Tibial artery (tissue), 4 donors: ENCODE measurements at regions not wholly inside any gene's neighbourhood (a gene's known extent, or its start where the extent isn't known, plus 50 kb on each side); places are given as distances from the start of the nearest gene placed in this dataset.

Experiments used
- DNase-seq, 2 donors: peaks; one replicate each; pipeline ENCODE4 v3.0.0-alpha.2; 2019
- H3K27ac ChIP-seq, 2 donors: fragments of 200-600 bp; sonication (generic) in 1 of 2; 1 replicate in 1 of 2; 2 replicates in 1 of 2; pipeline ENCODE4 v1.5.1; 2018 to 2019; ENCODE audit warnings: mild to moderate bottlenecking in 1 of 2
- H3K27me3 ChIP-seq, 2 donors: fragments of 200-600 bp; sonication (generic) in 1 of 2; one replicate each; pipeline versions ENCODE4 v1.5.1 to v1.6.0; 2016 to 2019
- H3K36me3 ChIP-seq, 3 donors: fragments of 200-600 bp; sonication (generic) in 2 of 3; one replicate each; pipeline ENCODE4 v1.5.1; 2016 to 2019; ENCODE audit warnings: mild to moderate bottlenecking in 2 of 3
- H3K4me1 ChIP-seq, 4 donors: fragments of 200-600 bp; sonication (generic) in 2 of 4; 1 replicate in 3 of 4; 2 replicates in 1 of 4; pipeline ENCODE4 v1.5.1; 2016 to 2019
- H3K4me3 ChIP-seq, 2 donors: fragments of 200-600 bp; sonication (generic) in 1 of 2; 1 replicate in 1 of 2; 2 replicates in 1 of 2; pipeline ENCODE4 v1.5.1; 2018 to 2019; ENCODE audit warnings: mild to moderate bottlenecking in 2 of 2
- H3K9me3 ChIP-seq, 3 donors: fragments of 200-600 bp; sonication (generic) in 1 of 3; one replicate each; pipeline ENCODE4 v1.5.1; 2016 to 2019
- intact Hi-C: fragments of 100-400 bp; cut with DNase I; formaldehyde crosslinking; loops from one replicate; pipeline ENCODE4 v1.15.0; 2023; ENCODE audit warnings: low total_unique reads
- TF ChIP-seq, protein P1 (sequence below), 2 experiments: fragments of 200-600 bp in 1 of 2; fragments of 450-650 bp in 1 of 2; IDR thresholded peaks; one replicate each; pipeline ENCODE4 v1.5.1; 2017 to 2019; ENCODE audit warnings: antibody characterized with exemption in 2 of 2, mild to moderate bottlenecking in 1 of 2, moderate library complexity in 1 of 2

DNA sequence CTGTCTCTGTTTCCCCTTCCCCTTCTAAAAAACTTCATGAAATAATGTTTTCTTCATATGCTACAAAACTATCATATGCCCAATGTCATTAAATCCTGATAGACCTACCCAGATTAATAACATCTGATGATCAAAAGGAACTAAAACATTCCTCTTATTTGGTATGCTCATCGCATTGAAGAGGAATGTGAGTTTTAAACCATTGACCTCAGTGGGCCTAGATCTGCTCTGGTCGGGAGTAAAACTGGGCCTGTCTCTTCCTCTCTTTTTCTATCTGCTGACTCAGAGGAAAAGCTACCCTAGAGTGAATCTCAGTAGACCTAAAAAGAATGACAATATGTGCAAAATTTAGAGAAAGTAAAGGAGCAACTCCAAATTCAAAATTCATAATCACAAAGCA is 275.8 kb downstream of the SATB1 start:
- no peaks in the 10 kb centered on the region for H3K9me3 ChIP-seq
- H3K27me3 ChIP-seq, result no peaks in the 10 kb centered on the region
- no peaks in the 10 kb centered on the region for H3K4me1 ChIP-seq
- H3K36me3 ChIP-seq, result no peaks in the 10 kb centered on the region
- intact Hi-C loops, result no loop called here
- DNase-seq, result no peak
- TF ChIP-seq, protein P1, sequence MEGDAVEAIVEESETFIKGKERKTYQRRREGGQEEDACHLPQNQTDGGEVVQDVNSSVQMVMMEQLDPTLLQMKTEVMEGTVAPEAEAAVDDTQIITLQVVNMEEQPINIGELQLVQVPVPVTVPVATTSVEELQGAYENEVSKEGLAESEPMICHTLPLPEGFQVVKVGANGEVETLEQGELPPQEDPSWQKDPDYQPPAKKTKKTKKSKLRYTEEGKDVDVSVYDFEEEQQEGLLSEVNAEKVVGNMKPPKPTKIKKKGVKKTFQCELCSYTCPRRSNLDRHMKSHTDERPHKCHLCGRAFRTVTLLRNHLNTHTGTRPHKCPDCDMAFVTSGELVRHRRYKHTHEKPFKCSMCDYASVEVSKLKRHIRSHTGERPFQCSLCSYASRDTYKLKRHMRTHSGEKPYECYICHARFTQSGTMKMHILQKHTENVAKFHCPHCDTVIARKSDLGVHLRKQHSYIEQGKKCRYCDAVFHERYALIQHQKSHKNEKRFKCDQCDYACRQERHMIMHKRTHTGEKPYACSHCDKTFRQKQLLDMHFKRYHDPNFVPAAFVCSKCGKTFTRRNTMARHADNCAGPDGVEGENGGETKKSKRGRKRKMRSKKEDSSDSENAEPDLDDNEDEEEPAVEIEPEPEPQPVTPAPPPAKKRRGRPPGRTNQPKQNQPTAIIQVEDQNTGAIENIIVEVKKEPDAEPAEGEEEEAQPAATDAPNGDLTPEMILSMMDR (IDR thresholded peaks at IDR 0.05), result no peak
- H3K27ac ChIP-seq, result no peak overlapping the region
- H3K4me3 ChIP-seq, result no peak overlapping the region

DNA sequence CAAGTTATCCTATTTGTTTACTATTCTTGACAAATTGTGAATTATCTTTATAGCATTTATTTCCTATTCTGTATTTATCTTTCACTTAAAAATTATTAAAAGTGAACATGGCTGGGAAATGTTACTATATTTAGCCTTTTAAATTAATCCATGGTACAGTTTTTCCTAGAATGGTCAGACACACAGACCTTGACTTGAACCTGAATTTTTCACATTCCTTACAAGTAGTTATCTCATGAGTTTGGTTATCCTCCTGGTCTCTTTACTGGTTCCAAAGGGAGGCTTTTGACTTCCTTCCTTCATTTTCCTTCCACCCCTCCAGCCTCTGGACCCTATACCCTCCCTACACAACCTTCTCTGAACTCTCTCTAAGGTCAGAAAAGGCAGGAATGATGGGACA is 280.6 kb downstream of the SATB1 start:
- Histone ChIP-seq H3K27me3 (no peaks in the 10 kb centered on the region), H3K4me1 (no peaks in the 10 kb centered on the region), H3K36me3 (no peaks in the 10 kb centered on the region), H3K27ac (no peak overlapping the region), H3K9me3 (no peaks in the 10 kb centered on the region), H3K4me3 (no peak overlapping the region)
- no peak for DNase-seq
- TF ChIP-seq, protein P1 (IDR thresholded peaks at IDR 0.05), result no peak
- intact Hi-C loops, result no loop called here

DNA sequence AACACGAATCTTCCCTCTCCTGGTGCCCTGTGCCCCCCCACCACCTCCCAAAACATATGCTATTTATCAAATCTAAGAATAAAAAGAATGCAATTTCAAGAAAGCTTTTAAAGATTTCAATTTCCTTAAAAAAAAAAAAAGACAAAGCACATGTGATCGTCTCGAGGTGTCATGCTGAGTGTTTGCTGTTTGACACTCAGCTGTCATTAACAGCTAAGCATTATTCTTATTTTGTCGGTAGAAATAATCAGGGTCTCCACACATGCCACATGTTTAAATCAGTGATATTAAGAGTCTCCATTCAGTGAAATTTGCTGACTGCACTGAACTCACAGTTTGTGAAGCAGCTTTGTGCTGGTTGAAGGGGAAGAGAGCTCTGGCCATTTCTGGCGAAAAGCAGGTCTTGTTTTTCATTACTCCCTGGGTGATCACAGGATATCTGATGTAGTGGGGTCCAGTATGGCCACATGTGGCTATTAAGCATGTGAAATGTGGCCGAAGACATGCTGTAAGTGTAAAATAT is 281.8 kb downstream of the SATB1 start:
- H3K36me3 ChIP-seq, result no peaks in the 10 kb centered on the region
- no peaks in the 10 kb centered on the region for H3K4me1 ChIP-seq
- no peak overlapping the region for H3K27ac ChIP-seq
- intact Hi-C loops, result no loop called here
- H3K27me3 ChIP-seq, result no peaks in the 10 kb centered on the region
- TF ChIP-seq, protein P1 (IDR thresholded peaks at IDR 0.05), result no peak
- DNase-seq, result no peak
- H3K4me3 ChIP-seq, result no peak overlapping the region
- H3K9me3 ChIP-seq, result no peaks in the 10 kb centered on the region

DNA sequence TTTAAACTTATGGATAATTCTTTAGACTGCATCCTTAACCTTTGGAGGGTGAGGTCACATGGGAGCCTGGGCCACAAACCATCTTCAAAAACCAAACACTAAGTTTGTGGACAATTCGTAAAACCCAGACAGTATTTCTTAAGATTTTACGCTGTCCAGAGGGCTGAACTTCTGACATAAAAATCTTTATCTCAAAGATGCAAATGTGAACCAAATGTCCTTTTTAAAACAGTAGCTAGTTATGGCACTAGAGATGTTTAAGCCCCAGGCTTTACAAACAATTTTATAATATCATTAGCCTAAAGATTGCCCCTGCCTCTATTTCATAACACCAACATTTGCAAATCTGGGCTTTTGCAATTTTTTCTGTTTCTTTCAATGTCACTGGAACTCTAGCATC is 287.2 kb downstream of the SATB1 start:
- H3K27ac ChIP-seq, result no peak overlapping the region
- intact Hi-C loops, result no loop called here
- H3K9me3 ChIP-seq, result no peaks in the 10 kb centered on the region
- no peak for DNase-seq
- TF ChIP-seq, protein P1 (IDR thresholded peaks at IDR 0.05), result no peak
- no peak overlapping the region for H3K4me3 ChIP-seq
- no peaks in the 10 kb centered on the region for H3K27me3 ChIP-seq
- no peaks in the 10 kb centered on the region for H3K4me1 ChIP-seq
- H3K36me3 ChIP-seq, result no peaks in the 10 kb centered on the region

DNA sequence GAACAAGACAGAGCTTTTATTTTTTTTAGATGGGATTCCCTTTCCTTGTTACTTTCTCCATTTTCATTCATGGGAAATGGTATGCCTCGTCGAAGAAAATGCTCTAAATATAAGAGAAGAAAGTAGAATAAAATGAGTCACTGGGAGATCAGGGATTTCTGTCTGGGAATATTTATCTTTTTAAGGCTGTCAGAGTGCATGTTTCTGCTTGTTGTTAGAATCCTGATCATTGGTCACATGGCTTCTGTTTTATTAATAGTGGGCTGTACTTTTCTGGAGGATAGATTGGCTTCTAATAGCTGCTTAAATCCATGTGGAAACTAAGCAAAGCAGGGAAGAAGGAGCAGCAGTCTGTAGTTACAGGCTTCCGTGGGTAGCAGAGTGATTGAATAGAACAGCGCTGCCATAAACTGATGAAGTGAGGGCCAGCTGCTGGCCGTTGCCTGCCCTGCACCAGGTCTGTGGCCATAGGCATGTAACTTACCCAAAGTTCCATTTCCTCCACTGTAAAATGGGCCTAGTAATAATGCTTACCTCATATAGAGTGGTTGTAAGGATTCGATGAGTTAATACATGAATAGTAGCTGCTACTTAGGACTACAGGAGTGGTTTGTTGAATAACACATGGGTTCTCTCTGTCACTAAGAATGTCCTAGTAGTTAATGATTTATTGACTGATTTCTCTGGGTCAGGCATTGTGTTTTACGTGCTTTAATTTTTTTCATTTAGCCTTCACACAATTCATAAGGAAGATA is 289.9 kb downstream of the SATB1 start:
- TF ChIP-seq, protein P1 (IDR thresholded peaks at IDR 0.05), result no peak
- no peaks in the 10 kb centered on the region for H3K9me3 ChIP-seq
- H3K36me3 ChIP-seq, result no peaks in the 10 kb centered on the region
- no peak overlapping the region for H3K4me3 ChIP-seq
- no peak for DNase-seq
- H3K4me1 ChIP-seq, result no peaks in the 10 kb centered on the region
- no peaks in the 10 kb centered on the region for H3K27me3 ChIP-seq
- intact Hi-C loops, result no loop called here
- H3K27ac ChIP-seq, result no peak overlapping the region
